Testis (tissue), 2 donors: ENCODE measurements at regions not wholly inside any gene's neighbourhood (a gene's known extent, or its start where the extent isn't known, plus 50 kb on each side); places are given as distances from the start of the nearest gene placed in this dataset.

Experiments
- CTCF ChIP-seq, 3 experiments: fragments of 450-650 bp in 2 of 3; fragments of 200-600 bp in 1 of 3; sonication (generic) in 1 of 3; IDR thresholded peaks; one replicate each; pipeline ENCODE4 v1.5.1; 2016 to 2019; ENCODE audit warnings: antibody characterized with exemption in 3 of 3, mild to moderate bottlenecking in 2 of 3, moderate library complexity in 1 of 3
- POLR2A ChIP-seq: fragments of 450-650 bp; IDR thresholded peaks from one replicate; pipeline ENCODE4 v1.6.1; 2017; ENCODE audit warnings: antibody characterized with exemption, mild to moderate bottlenecking, moderate library complexity

GRCh38 chr12:85733984-85734383, 102.2 kb downstream of the RASSF9 start:
- TF ChIP-seq POLR2A = no peak
- TF ChIP-seq CTCF (IDR thresholded peaks at IDR 0.05) = no peak
